KG1 (cell line): ENCODE measurements at regions not wholly inside any gene's neighbourhood (a gene's known extent, or its start where the extent isn't known, plus 50 kb on each side); places are given as distances from the start of the nearest gene placed in this dataset.

ENCODE experiments used
- DNase-seq: peaks from one replicate; lab custom pipeline; 2025; lab: John Stamatoyannopoulos, UW

DNA sequence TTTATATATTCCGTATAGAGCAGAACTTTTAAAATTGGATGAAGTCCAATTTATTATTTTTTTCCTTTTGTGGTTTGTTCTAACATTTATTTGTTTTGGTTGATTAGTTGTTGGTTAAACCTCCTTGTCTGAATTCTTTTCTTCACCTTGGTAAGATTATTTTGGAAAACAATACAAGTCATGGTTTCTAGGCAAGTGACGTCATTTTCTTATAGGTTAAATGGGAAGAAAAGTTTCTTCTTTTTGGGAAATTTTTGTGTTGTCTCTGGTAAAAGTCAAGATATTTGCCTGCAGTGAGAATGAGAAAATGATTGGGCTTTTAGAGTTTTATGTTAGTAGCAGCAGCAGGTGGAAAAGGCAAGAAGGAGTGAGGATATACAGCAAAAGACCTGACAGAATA is 197.9 kb downstream of the OTOR start:
- DNase-seq = no peak

DNA sequence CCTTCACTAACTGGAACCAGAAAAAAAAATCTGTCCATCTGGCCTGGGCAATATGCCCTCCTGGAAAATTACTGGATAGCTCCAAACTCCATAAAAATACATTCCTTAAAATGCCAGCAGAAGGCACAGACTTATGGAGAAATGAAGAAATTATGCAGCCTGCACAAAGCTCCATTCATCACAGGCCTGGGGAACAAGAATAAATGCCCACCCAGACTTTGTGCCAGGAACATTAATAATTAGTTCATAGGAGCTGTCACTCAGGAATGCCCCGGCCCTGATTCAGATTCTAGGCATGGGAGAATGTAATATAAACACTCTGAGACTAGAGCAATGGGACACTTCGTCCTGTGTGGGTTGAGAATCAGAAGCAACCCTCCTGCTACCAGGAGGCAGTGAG is 199.3 kb downstream of the OTOR start:
- no peak for DNase-seq

DNA sequence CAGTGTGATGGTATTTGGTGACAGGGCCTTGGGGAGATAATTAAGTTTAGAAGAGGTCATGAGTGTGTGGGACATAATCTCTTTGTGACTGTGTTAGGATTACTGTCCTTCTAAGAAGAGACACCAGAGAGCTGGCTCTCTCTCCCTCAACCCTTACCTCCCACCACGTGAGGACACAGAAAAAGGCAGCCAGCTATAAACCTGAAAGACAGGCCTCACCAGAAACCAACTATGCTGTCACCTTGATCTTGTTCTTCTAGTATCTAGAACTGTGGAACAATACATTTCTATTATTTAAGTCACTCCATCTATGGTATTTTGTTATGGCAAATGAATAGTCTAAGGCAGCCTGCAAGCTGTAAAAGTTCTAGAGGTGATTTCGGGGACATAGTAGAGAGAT is 203.7 kb downstream of the OTOR start:
- DNase-seq = no peak

DNA sequence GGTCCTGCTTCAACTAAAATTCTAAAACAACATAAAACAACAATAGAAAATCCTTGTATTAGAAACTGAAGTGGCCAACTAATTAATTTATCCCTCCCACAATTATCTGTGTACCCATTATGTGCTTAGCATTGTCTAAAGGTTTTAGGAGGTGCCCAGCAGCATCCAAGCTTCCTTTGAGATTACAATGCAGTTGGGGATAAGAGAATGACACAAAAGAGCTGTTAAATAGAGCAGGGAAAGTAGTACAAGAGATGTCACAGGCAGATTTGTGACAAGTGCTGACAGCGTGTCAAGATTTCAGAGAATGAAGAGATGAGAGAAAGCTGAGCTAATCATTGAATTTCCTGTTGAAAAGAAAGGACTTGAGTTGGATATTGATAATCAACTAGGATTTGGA is 204.8 kb downstream of the OTOR start:
- DNase-seq = no peak

DNA sequence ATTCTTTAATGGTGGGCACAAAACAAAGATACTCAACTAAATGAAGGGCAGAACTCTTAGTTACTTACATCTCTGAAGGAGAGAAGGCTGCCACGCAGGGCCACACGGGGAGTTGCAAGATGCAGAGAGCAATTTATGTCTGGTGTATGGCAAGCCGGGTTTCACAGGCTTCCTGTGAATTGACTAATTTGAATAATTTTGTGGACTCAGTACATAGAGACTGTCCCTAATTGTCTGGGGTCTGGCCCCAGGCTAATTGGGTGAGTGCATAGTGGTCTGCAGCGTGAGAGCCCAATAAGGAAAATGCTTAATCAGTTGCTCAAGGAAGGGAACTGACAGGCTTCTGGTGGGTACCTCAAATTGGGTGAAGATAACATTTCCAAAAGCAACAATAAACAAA is 205.7 kb downstream of the OTOR start:
- no peak for DNase-seq

GRCh38 chr20:16955462-16955861 is 207.3 kb downstream of the OTOR start:
- DNase-seq = no peak

- DNase-seq = no peak
Measured at GRCh38 chr20:16955971-16956370, 207.8 kb downstream of the OTOR start.

GRCh38 chr20:16965401-16965800 is 217.2 kb downstream of the OTOR start:
- no peak for DNase-seq

- DNase-seq = no peak
Measured at GRCh38 chr20:16966276-16966880, 218.2 kb downstream of the OTOR start.

DNA sequence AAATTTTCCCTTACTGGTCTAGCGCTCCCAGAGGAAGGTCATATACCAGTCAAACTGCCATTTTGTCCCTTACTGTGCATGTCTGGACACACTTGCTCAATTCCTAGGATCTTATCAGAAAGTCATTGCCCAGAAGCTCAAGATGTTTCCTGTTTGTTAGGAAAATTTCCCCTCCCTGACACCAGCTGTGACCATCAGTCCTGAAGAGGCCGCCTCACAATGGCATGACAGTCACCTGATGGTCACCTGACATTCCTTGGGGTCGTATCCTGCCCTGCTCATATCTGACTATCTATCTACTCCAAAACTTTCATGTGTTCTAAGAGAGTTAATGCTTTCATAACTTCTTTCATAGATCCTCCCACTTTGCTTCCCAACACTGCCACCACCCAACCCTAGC is 219.9 kb downstream of the OTOR start:
- DNase-seq = no peak

DNA sequence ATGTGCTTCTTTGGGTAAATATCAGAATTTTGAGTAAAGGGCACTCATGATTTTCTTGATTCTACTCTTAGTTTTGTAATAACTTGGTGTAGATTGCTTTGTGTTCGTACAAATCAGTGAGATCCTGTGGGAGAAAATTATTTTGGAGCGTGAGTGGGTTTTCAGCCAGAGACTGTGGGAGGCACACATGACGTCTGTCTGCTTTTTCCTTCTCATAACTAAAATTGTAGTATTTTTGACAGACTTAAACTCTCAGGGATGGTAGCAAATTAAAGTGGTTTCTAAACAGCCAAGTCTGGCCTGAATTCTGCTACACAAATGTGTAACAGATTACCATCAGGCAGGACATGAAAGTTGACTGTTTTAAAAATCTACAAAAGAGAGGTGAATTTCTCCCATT is 222.6 kb downstream of the OTOR start:
- no peak for DNase-seq

- no peak for DNase-seq
Measured at GRCh38 chr20:16974080-16974854, 226.1 kb downstream of the OTOR start.

DNA sequence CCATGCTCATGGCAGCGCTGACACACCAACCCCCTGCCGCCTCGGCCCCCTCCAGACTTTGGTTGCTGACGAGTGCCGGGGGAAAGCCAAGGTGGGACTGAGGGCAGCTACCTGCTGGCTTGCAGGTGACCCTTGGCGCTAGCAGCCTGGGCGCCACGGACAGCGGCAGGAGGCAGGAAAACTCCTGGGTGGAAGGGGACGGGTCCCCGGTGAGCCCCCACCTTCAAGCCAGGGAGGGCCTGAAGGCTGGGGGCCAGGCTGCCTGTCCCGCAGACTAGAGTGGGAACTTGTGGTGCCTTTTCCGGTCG is 226.7 kb downstream of the OTOR start:
- DNase-seq = no peak

DNA sequence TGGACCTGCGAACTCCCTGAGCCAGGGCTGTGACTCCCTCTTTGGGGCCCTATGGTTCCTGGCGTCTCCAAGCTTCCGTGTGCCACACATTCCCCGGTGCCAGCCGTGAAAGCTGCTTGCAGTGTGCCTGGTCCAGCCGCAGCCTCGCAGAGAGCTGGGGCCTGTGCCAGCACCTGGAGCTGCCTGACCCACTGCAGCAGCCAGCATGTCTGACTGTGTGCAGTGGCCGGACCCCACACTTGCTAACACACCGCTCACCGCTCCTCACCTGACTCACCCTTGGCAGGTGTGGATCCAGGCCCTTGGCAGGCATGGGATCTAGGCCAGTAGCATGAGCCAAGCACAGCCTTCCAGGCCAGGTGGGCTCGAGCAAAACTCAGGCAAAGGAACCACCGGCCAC is 227.5 kb downstream of the OTOR start:
- no peak for DNase-seq

- DNase-seq = no peak
Measured at GRCh38 chr20:16978497-16978896, 230.3 kb downstream of the OTOR start.

- DNase-seq = no peak
Measured at GRCh38 chr20:16982091-16982726, 234.1 kb downstream of the OTOR start.

GRCh38 chr20:16984481-16984880 is 236.3 kb downstream of the OTOR start:
- no peak for DNase-seq

- DNase-seq = no peak
Measured at GRCh38 chr20:17003170-17003870, 223.5 kb upstream of the PCSK2 start.

GRCh38 chr20:17010181-17010580 is 216.7 kb upstream of the PCSK2 start:
- no peak for DNase-seq

- no peak for DNase-seq
Measured at GRCh38 chr20:17012546-17013226, 214.2 kb upstream of the PCSK2 start.

- no peak for DNase-seq
Measured at GRCh38 chr20:17014217-17014616, 212.6 kb upstream of the PCSK2 start.

- no peak for DNase-seq
Measured at GRCh38 chr20:17014756-17015366, 212.0 kb upstream of the PCSK2 start.
